ENCODE measurements at regions not wholly inside any gene's neighbourhood (a gene's known extent, or its start where the extent isn't known, plus 50 kb on each side); places are given as distances from the start of the nearest gene placed in this dataset.

GRCh38 chr6:92716638-92717037 is 702.7 kb downstream of the EPHA7 start:
- TF ChIP-seq, protein P1, sequence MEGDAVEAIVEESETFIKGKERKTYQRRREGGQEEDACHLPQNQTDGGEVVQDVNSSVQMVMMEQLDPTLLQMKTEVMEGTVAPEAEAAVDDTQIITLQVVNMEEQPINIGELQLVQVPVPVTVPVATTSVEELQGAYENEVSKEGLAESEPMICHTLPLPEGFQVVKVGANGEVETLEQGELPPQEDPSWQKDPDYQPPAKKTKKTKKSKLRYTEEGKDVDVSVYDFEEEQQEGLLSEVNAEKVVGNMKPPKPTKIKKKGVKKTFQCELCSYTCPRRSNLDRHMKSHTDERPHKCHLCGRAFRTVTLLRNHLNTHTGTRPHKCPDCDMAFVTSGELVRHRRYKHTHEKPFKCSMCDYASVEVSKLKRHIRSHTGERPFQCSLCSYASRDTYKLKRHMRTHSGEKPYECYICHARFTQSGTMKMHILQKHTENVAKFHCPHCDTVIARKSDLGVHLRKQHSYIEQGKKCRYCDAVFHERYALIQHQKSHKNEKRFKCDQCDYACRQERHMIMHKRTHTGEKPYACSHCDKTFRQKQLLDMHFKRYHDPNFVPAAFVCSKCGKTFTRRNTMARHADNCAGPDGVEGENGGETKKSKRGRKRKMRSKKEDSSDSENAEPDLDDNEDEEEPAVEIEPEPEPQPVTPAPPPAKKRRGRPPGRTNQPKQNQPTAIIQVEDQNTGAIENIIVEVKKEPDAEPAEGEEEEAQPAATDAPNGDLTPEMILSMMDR (IDR thresholded peaks at IDR 0.05; ENCODE audit: insufficient read depth, low read length), result no peak
- TF ChIP-seq POLR2AphosphoS5 (IDR thresholded peaks at IDR 0.05; ENCODE audit: low read depth) (no peak), SPI1 (IDR thresholded peaks at IDR 0.05; ENCODE audit: borderline replicate concordance, low read depth) (no peak), GABPA (IDR thresholded peaks at IDR 0.05; ENCODE audit: low read depth) (no peak)
- TF ChIP-seq, protein P2, sequence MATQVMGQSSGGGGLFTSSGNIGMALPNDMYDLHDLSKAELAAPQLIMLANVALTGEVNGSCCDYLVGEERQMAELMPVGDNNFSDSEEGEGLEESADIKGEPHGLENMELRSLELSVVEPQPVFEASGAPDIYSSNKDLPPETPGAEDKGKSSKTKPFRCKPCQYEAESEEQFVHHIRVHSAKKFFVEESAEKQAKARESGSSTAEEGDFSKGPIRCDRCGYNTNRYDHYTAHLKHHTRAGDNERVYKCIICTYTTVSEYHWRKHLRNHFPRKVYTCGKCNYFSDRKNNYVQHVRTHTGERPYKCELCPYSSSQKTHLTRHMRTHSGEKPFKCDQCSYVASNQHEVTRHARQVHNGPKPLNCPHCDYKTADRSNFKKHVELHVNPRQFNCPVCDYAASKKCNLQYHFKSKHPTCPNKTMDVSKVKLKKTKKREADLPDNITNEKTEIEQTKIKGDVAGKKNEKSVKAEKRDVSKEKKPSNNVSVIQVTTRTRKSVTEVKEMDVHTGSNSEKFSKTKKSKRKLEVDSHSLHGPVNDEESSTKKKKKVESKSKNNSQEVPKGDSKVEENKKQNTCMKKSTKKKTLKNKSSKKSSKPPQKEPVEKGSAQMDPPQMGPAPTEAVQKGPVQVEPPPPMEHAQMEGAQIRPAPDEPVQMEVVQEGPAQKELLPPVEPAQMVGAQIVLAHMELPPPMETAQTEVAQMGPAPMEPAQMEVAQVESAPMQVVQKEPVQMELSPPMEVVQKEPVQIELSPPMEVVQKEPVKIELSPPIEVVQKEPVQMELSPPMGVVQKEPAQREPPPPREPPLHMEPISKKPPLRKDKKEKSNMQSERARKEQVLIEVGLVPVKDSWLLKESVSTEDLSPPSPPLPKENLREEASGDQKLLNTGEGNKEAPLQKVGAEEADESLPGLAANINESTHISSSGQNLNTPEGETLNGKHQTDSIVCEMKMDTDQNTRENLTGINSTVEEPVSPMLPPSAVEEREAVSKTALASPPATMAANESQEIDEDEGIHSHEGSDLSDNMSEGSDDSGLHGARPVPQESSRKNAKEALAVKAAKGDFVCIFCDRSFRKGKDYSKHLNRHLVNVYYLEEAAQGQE (IDR thresholded peaks at IDR 0.05; ENCODE audit: insufficient replicate concordance, low read depth), result no peak
- H3K27me3 ChIP-seq (ENCODE audit: insufficient read depth, poor library complexity, severe bottlenecking), result no peaks in the 10 kb centered on the region
- H3K4me3 ChIP-seq (replicated peaks; ENCODE audit: insufficient read depth, low read length), result no peak overlapping the region
- DNase-seq (ENCODE audit: low read depth in 1 of 2, low spot score in 1 of 2), result no peak
- no peak overlapping the region for H3K27ac ChIP-seq (replicated peaks)

GRCh38 chr6:92715991-92716390 is 703.4 kb downstream of the EPHA7 start:
- TF ChIP-seq SPI1 (IDR thresholded peaks at IDR 0.05; ENCODE audit: borderline replicate concordance, low read depth) (no peak), POLR2AphosphoS5 (IDR thresholded peaks at IDR 0.05; ENCODE audit: low read depth) (no peak), GABPA (IDR thresholded peaks at IDR 0.05; ENCODE audit: low read depth) (no peak)
- TF ChIP-seq, protein P1 (IDR thresholded peaks at IDR 0.05; ENCODE audit: insufficient read depth, low read length), result no peak
- TF ChIP-seq, protein P2 (IDR thresholded peaks at IDR 0.05; ENCODE audit: insufficient replicate concordance, low read depth), result no peak
- no peak overlapping the region for H3K27ac ChIP-seq (replicated peaks)
- H3K27me3 ChIP-seq (ENCODE audit: insufficient read depth, poor library complexity, severe bottlenecking), result no peaks in the 10 kb centered on the region
- H3K4me3 ChIP-seq (replicated peaks; ENCODE audit: insufficient read depth, low read length), result no peak overlapping the region
- no peak for DNase-seq (ENCODE audit: low read depth in 1 of 2, low spot score in 1 of 2)

DNA sequence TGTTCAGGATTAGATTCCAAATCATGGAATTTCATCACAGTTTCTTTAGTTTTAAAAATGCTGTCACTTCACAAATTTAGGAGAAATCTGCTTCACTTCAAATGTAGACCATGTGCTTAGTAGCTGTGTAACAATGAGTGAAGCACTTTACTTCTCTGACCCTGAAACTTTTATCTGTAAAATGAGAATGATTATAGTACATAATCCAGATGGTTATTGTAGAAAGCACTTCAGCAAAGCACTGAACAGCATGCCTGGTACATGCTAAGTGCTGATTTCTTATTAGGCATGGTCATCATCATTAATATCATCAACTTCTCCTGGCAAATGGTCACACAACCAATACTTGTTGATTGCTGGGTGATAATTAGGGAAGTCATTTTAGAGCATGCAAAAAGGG is 705.0 kb downstream of the EPHA7 start:
- Histone ChIP-seq H3K27me3 (ENCODE audit: insufficient read depth, poor library complexity, severe bottlenecking) (no peaks in the 10 kb centered on the region), H3K27ac (replicated peaks) (no peak overlapping the region), H3K4me3 (replicated peaks; ENCODE audit: insufficient read depth, low read length) (no peak overlapping the region)
- TF ChIP-seq, protein P2 (IDR thresholded peaks at IDR 0.05; ENCODE audit: insufficient replicate concordance, low read depth), result no peak
- TF ChIP-seq POLR2AphosphoS5 (IDR thresholded peaks at IDR 0.05; ENCODE audit: low read depth), result no peak
- TF ChIP-seq, protein P1 (IDR thresholded peaks at IDR 0.05; ENCODE audit: insufficient read depth, low read length), result no peak
- TF ChIP-seq GABPA (IDR thresholded peaks at IDR 0.05; ENCODE audit: low read depth), result no peak
- TF ChIP-seq SPI1 (IDR thresholded peaks at IDR 0.05; ENCODE audit: borderline replicate concordance, low read depth), result no peak
- DNase-seq (ENCODE audit: low read depth in 1 of 2, low spot score in 1 of 2), result no peak
